Smooth muscle cell (in vitro differentiated cells): ENCODE measurements at regions not wholly inside any gene's neighbourhood (a gene's known extent, or its start where the extent isn't known, plus 50 kb on each side); places are given as distances from the start of the nearest gene placed in this dataset.
A peak's percentile ranks its signal among the peaks of the same experiment; 100 is the strongest.

ENCODE experiments used
- DNase-seq: peaks from one replicate; lab custom pipeline; 2025; ENCODE audit not compliant: unreplicated experiment; lab: John Stamatoyannopoulos, UW
- H2AFZ ChIP-seq: fragments of 200-600 bp; sonication (generic); 2 replicates; pipeline ENCODE4 v1.6.0; 2016; ENCODE audit warnings: antibody characterized with exemption, low read depth, mild to moderate bottlenecking
- H3F3A ChIP-seq: fragments of 200-600 bp; sonication (generic); 2 replicates; pipeline ENCODE4 v1.6.0; 2017; ENCODE audit warnings: antibody characterized with exemption, low read depth
- H3K27ac ChIP-seq: fragments of 200-600 bp; sonication (generic); 2 replicates; pipeline ENCODE4 v1.5.1; 2016; ENCODE audit warnings: low read depth, mild to moderate bottlenecking
- H3K27me3 ChIP-seq: fragments of 200-600 bp; sonication (generic); 2 replicates; pipeline ENCODE4 v1.6.1; 2016; ENCODE audit warnings: low read depth, mild to moderate bottlenecking
- H3K36me3 ChIP-seq: fragments of 200-600 bp; sonication (generic); 2 replicates; pipeline ENCODE4 v1.5.1; 2016; ENCODE audit warnings: low read depth
- H3K4me1 ChIP-seq: fragments of 200-600 bp; sonication (generic); 2 replicates; pipeline ENCODE4 v1.5.1; 2016; ENCODE audit warnings: low read depth
- H3K4me2 ChIP-seq: fragments of 200-600 bp; sonication (generic); 2 replicates; pipeline ENCODE4 v1.6.0; 2016; ENCODE audit warnings: mild to moderate bottlenecking
- H3K4me3 ChIP-seq: fragments of 200-600 bp; sonication (generic); 2 replicates; pipeline ENCODE4 v1.5.1; 2016; ENCODE audit warnings: mild to moderate bottlenecking
- H3K79me2 ChIP-seq: fragments of 200-600 bp; sonication (generic); 2 replicates; pipeline ENCODE4 v1.6.0; 2016; ENCODE audit warnings: low read depth, mild to moderate bottlenecking
- H3K9ac ChIP-seq: fragments of 200-600 bp; sonication (generic); 2 replicates; pipeline ENCODE4 v1.6.0; 2016; ENCODE audit warnings: low read depth
- H3K9me3 ChIP-seq: fragments of 200-600 bp; sonication (generic); replicated peaks from 2 replicates; pipeline ENCODE4 v1.5.1; 2016; ENCODE audit warnings: low read depth
- H4K20me1 ChIP-seq: fragments of 200-600 bp; sonication (generic); 2 replicates; pipeline ENCODE4 v1.6.0; 2016; ENCODE audit warnings: low read depth
- CTCF ChIP-seq: fragments of 200-600 bp; sonication (generic); IDR thresholded peaks from 2 replicates; pipeline ENCODE4 v1.5.1; 2017; ENCODE audit warnings: borderline replicate concordance, mild to moderate bottlenecking, antibody characterized with exemption; ENCODE audit not compliant: insufficient read depth, poor library complexity, severe bottlenecking
- WGBS: methylation state at CpG from one replicate; pipeline ENCODE4 v1.1.7; 2016; ENCODE audit warnings: low lambda C conversion rate; 5-methylcytosine and 5-hydroxymethylcytosine counted together

GRCh38 chr12:115570069-115570777, 707.3 kb downstream of the MED13L start:
- Histone ChIP-seq H3F3A (no peaks in the 10 kb centered on the region), H3K9ac (no peak overlapping the region), H3K4me2 (no peak overlapping the region), H3K79me2 (no peaks in the 10 kb centered on the region), H3K4me3 (no peak overlapping the region), H3K4me1 (peaks cover 3% of the 10 kb centered on the region), H3K36me3 (no peaks in the 10 kb centered on the region), H3K27me3 (no peaks in the 10 kb centered on the region), H3K9me3 (no peaks in the 10 kb centered on the region), H4K20me1 (no peaks in the 10 kb centered on the region), H2AFZ (no peak overlapping the region), H3K27ac (no peak overlapping the region)
- 82% methylated on average over 27 of the region's 27 CpGs for WGBS
- no peak for TF ChIP-seq CTCF
- no peak for DNase-seq

GRCh38 chr12:115569345-115570068, 708.0 kb downstream of the MED13L start:
- H3F3A ChIP-seq, result no peaks in the 10 kb centered on the region

GRCh38 chr12:115558281-115558680, 719.2 kb downstream of the MED13L start:
- Histone ChIP-seq H3K9ac (no peak overlapping the region), H2AFZ (peak overlapping the region; percentile 75), H3K36me3 (no peaks in the 10 kb centered on the region), H3K79me2 (no peaks in the 10 kb centered on the region), H4K20me1 (no peaks in the 10 kb centered on the region), H3K27ac (no peak overlapping the region), H3K4me3 (no peak overlapping the region), H3K4me2 (no peak overlapping the region), H3K4me1 (peaks cover 4% of the 10 kb centered on the region), H3F3A (no peaks in the 10 kb centered on the region), H3K9me3 (no peaks in the 10 kb centered on the region), H3K27me3 (no peaks in the 10 kb centered on the region)
- no peak for TF ChIP-seq CTCF
- DNase-seq, result no peak
- 39% methylated on average over 5 of the region's 5 CpGs for whole genome bisulfite sequencing

More at GRCh38 chr12:115569345-115570068, 708.0 kb downstream of the MED13L start:
- no peak for TF ChIP-seq CTCF
- Histone ChIP-seq H3K9me3 (no peaks in the 10 kb centered on the region), H3K79me2 (no peaks in the 10 kb centered on the region), H4K20me1 (no peaks in the 10 kb centered on the region), H3K4me1 (peaks cover 3% of the 10 kb centered on the region), H3K4me3 (no peak overlapping the region), H3K4me2 (no peak overlapping the region), H2AFZ (no peak overlapping the region), H3K27me3 (no peaks in the 10 kb centered on the region), H3K36me3 (no peaks in the 10 kb centered on the region), H3K9ac (no peak overlapping the region), H3K27ac (no peak overlapping the region)
- WGBS, result 85% methylated on average over 9 of the region's 9 CpGs
- DNase-seq, result no peak
